HepG2 (cell line): ENCODE measurements at regions not wholly inside any gene's neighbourhood (a gene's known extent, or its start where the extent isn't known, plus 50 kb on each side); places are given as distances from the start of the nearest gene placed in this dataset.

Experiments used
- FOSL1 ChIP-seq: sonication (generic); formaldehyde crosslinking; IDR thresholded peaks from 2 replicates; pipeline ENCODE4 v1.9.0; 2021; ENCODE audit warnings: missing genetic modification reagents, borderline replicate concordance
- PHF8 ChIP-seq: sonication (generic); formaldehyde crosslinking; IDR thresholded peaks from 2 replicates; pipeline ENCODE4 v1.5.0; 2020; ENCODE audit warnings: missing genetic modification reagents
- POLR2AphosphoS5 ChIP-seq: IDR thresholded peaks from 2 replicates; pipeline ENCODE4 v1.6.1; 2012; ENCODE audit warnings: low read depth, low read length
- SP1 ChIP-seq, 2 experiments: fragments of 450-650 bp in 1 of 2; sonication (generic) in 1 of 2; formaldehyde crosslinking in 1 of 2; IDR thresholded peaks; 2 replicates each; pipeline versions ENCODE4 v1.4.0 to v1.6.1; 2016 to 2020; ENCODE audit warnings: missing genetic modification reagents in 1 of 2
- TAF1 ChIP-seq: sonication (generic); formaldehyde crosslinking; IDR thresholded peaks from 2 replicates; pipeline ENCODE4 v1.4.0; 2020; ENCODE audit warnings: missing genetic modification reagents
- YY1 ChIP-seq: IDR thresholded peaks from 2 replicates; pipeline ENCODE4 v1.6.1; 2011; ENCODE audit warnings: low read length, low read depth, moderate library complexity, mild to moderate bottlenecking; ENCODE audit not compliant: insufficient read depth, insufficient replicate concordance
- ZBTB49 ChIP-seq: sonication (generic); formaldehyde crosslinking; IDR thresholded peaks from 2 replicates; pipeline ENCODE4 v1.4.0; 2020; ENCODE audit warnings: missing genetic modification reagents, borderline replicate concordance
- TF ChIP-seq, protein P1 (sequence below): sonication (generic); formaldehyde crosslinking; IDR thresholded peaks from 2 replicates; pipeline ENCODE4 v1.4.0; 2020; ENCODE audit warnings: missing genetic modification reagents
- TF ChIP-seq, protein P2 (sequence below): IDR thresholded peaks from 2 replicates; pipeline ENCODE4 v1.6.1; 2012; ENCODE audit warnings: inconsistent platforms
- TF ChIP-seq, protein P3 (sequence below): IDR thresholded peaks from 2 replicates; pipeline ENCODE4 v1.6.1; 2016; ENCODE audit warnings: control low read depth
- TF ChIP-seq, protein P4 (sequence below): sonication (generic); formaldehyde crosslinking; IDR thresholded peaks from 2 replicates; pipeline ENCODE4 v1.8.1; 2022; ENCODE audit warnings: low read depth, mild to moderate bottlenecking, missing genetic modification reagents
- TF ChIP-seq, protein P5 (sequence below): sonication (generic); formaldehyde crosslinking; IDR thresholded peaks from 2 replicates; pipeline ENCODE4 v1.4.0; 2020; ENCODE audit warnings: missing genetic modification reagents

DNA sequence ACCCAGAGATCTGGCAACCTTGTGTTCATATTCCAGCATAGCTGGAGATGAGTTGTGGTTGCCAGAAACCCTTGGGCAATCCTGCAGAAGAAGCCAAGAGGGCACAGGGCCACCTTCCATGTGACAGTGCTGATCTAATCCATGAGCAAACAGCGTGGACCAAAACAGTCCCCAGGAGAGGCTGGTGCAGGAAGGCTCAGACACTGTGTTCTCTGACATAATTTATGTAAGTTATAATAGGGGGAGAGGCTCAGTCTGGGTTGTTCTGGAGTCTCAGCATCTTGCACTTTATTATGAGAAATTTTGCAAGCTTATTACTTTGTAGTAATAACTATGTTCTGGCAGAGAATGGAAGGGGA, 273.9 kb downstream of the HAPSTR1 start:
- TF ChIP-seq, protein P1, sequence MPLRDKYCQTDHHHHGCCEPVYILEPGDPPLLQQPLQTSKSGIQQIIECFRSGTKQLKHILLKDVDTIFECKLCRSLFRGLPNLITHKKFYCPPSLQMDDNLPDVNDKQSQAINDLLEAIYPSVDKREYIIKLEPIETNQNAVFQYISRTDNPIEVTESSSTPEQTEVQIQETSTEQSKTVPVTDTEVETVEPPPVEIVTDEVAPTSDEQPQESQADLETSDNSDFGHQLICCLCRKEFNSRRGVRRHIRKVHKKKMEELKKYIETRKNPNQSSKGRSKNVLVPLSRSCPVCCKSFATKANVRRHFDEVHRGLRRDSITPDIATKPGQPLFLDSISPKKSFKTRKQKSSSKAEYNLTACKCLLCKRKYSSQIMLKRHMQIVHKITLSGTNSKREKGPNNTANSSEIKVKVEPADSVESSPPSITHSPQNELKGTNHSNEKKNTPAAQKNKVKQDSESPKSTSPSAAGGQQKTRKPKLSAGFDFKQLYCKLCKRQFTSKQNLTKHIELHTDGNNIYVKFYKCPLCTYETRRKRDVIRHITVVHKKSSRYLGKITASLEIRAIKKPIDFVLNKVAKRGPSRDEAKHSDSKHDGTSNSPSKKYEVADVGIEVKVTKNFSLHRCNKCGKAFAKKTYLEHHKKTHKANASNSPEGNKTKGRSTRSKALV (CRISPR knock-in tag), result no peak
- no peak for TF ChIP-seq PHF8 (CRISPR knock-in tag)
- TF ChIP-seq, protein P2, sequence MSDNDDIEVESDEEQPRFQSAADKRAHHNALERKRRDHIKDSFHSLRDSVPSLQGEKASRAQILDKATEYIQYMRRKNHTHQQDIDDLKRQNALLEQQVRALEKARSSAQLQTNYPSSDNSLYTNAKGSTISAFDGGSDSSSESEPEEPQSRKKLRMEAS, result no peak; the same call in 1 of the 2 replicates
- TF ChIP-seq, protein P3, sequence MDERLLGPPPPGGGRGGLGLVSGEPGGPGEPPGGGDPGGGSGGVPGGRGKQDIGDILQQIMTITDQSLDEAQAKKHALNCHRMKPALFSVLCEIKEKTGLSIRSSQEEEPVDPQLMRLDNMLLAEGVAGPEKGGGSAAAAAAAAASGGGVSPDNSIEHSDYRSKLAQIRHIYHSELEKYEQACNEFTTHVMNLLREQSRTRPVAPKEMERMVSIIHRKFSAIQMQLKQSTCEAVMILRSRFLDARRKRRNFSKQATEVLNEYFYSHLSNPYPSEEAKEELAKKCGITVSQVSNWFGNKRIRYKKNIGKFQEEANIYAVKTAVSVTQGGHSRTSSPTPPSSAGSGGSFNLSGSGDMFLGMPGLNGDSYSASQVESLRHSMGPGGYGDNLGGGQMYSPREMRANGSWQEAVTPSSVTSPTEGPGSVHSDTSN, result no peak
- TF ChIP-seq ZBTB49 (CRISPR knock-in tag), result no peak
- TF ChIP-seq, protein P4, sequence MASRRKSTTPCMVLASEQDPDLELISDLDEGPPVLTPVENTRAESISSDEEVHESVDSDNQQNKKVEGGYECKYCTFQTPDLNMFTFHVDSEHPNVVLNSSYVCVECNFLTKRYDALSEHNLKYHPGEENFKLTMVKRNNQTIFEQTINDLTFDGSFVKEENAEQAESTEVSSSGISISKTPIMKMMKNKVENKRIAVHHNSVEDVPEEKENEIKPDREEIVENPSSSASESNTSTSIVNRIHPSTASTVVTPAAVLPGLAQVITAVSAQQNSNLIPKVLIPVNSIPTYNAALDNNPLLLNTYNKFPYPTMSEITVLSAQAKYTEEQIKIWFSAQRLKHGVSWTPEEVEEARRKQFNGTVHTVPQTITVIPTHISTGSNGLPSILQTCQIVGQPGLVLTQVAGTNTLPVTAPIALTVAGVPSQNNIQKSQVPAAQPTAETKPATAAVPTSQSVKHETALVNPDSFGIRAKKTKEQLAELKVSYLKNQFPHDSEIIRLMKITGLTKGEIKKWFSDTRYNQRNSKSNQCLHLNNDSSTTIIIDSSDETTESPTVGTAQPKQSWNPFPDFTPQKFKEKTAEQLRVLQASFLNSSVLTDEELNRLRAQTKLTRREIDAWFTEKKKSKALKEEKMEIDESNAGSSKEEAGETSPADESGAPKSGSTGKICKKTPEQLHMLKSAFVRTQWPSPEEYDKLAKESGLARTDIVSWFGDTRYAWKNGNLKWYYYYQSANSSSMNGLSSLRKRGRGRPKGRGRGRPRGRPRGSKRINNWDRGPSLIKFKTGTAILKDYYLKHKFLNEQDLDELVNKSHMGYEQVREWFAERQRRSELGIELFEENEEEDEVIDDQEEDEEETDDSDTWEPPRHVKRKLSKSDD (CRISPR knock-in tag), result no peak
- TF ChIP-seq, protein P5, sequence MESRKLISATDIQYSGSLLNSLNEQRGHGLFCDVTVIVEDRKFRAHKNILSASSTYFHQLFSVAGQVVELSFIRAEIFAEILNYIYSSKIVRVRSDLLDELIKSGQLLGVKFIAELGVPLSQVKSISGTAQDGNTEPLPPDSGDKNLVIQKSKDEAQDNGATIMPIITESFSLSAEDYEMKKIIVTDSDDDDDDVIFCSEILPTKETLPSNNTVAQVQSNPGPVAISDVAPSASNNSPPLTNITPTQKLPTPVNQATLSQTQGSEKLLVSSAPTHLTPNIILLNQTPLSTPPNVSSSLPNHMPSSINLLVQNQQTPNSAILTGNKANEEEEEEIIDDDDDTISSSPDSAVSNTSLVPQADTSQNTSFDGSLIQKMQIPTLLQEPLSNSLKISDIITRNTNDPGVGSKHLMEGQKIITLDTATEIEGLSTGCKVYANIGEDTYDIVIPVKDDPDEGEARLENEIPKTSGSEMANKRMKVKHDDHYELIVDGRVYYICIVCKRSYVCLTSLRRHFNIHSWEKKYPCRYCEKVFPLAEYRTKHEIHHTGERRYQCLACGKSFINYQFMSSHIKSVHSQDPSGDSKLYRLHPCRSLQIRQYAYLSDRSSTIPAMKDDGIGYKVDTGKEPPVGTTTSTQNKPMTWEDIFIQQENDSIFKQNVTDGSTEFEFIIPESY (CRISPR knock-in tag), result no peak
- TF ChIP-seq YY1, result no peak
- TF ChIP-seq FOSL1 (CRISPR knock-in tag), result no peak
- no peak for TF ChIP-seq SP1 (IDR thresholded peaks at IDR 0.05)
- TF ChIP-seq SP1 (CRISPR knock-in tag; IDR thresholded peaks at IDR 0.05), result no peak
- no peak for TF ChIP-seq TAF1
- no peak for TF ChIP-seq POLR2AphosphoS5
